ENCODE measurements at regions not wholly inside any gene's neighbourhood (a gene's known extent, or its start where the extent isn't known, plus 50 kb on each side); places are given as distances from the start of the nearest gene placed in this dataset.
"Not testable (repeated sequence)": the region's sequence is repeated elsewhere in the genome, so short reads cannot be mapped to it uniquely, and the experiment has no call there.

GRCh38 chr9:27817747-27818146, 244.5 kb upstream of the C9orf72 start:
- no peak for DNase-seq (ENCODE audit: low spot score)

DNA sequence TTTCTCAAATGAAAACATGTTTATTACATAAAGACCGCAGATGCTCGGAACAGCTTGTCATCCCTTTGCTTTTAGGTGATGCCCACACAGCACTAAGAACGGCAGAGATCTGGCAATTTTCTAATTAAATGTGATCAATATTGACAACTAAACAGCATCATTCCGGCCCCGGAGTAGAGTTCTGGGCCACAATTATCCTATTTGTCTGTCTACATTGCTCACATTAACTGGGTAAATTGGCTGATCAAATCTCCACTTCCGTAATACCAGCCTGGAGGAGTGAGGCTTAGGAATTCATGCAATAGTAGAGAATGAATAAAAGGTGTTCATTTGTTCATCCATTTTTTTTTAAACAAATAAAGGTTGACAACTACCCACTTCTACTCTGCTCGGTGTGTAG, 245.1 kb upstream of the C9orf72 start:
- DNase-seq (ENCODE audit: low spot score): no peak

- DNase-seq (ENCODE audit: low spot score): no peak
Measured at GRCh38 chr9:27828908-27829307, 255.6 kb upstream of the C9orf72 start.

- DNase-seq (ENCODE audit: low spot score): peak; percentile 4
Measured at GRCh38 chr9:27829621-27830020, 256.3 kb upstream of the C9orf72 start.

DNA sequence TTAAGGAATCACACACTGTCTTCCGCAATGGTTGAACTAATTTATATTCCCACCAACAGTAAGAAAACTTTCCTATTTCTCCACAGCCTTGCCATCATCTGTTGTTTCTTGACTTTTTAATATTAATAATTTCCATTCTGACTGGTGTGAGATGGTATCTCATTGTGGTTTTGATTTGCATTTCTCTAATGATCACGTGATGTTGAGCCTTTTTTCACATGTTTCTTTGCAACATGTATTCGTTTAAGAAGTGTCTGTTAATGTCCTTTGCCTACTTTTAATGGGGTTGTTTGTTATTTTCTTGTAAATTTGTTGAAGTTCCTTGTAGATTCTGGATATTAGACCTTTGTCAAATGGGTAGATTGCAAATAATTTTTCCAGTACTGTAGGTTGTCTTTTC, 258.8 kb upstream of the C9orf72 start:
- not testable (repeated sequence) for DNase-seq (ENCODE audit: low spot score)

DNA sequence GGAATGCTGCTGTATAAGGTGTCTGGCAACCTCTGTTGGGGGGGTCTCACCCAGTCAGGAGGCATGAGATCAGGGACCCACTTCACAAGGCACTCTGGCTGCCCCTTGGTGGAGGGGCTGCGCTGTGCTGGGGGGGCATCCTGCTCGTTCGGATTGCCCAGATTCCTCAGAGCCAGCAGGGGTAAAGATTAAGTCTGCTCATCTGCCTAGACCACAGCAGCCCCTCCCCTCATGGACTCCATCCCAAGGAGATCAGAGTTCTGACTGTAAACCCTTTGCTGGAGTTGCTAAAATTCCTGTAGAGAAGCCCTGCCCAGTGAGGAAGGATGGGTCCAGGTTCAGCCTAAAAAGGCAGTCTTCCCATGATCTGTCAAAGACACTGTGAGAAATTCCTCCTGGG, 262.0 kb upstream of the C9orf72 start:
- no peak for DNase-seq (ENCODE audit: low spot score)

- no peak for DNase-seq (ENCODE audit: low spot score)
Measured at GRCh38 chr9:27835746-27836145, 262.5 kb upstream of the C9orf72 start.

- DNase-seq (ENCODE audit: low spot score): no peak
Measured at GRCh38 chr9:27836661-27837401, 263.6 kb upstream of the C9orf72 start.

- no peak for DNase-seq (ENCODE audit: low spot score)
Measured at GRCh38 chr9:27838876-27839275, 265.6 kb upstream of the C9orf72 start.

- not testable (repeated sequence) for DNase-seq (ENCODE audit: low spot score)
Measured at GRCh38 chr9:27839767-27840166, 266.5 kb upstream of the C9orf72 start.

GRCh38 chr9:27844797-27845196, 271.5 kb upstream of the C9orf72 start:
- DNase-seq (ENCODE audit: low spot score): no peak

DNA sequence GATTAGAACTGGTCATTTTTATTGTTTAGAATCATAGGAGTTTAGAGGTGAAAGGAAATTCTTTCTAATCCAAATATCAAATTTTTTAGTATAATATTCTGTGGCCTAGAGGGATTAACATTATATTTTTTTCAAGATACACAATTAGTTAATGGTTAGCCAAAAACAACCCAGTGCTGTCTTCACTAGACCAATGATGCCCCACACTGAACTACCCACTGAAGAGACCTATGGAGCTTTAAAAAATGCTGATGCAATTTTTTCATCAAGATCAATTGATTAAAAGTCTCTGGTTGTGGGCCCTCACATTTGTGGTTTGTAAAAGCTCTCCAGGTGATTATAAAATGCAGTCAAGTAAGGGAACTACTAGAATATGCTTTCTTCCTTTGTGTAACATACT, 274.1 kb upstream of the C9orf72 start:
- DNase-seq (ENCODE audit: low spot score): no peak

GRCh38 chr9:27847818-27848217, 274.5 kb upstream of the C9orf72 start:
- DNase-seq (ENCODE audit: low spot score): no peak

DNA sequence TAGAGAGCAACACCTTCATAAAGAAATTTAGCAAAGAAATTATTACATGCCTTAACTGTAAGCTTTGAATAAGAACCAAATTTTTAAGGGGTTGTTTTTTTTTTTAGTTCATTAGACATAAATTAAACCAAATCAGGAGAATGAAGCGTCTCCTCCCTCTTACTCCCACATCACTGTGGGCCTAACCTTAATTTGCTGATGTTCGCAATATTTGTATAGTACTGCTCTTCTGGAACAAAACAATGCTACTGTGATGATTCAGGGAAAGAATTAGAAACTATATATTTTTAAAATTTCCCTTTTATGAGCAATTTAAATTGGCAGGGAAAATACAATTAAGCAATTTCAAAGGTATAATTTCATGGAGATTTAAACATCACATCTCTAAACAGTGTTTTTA, 275.0 kb upstream of the C9orf72 start:
- DNase-seq (ENCODE audit: low spot score): no peak

GRCh38 chr9:27851858-27852257, 278.6 kb upstream of the C9orf72 start:
- no peak for DNase-seq (ENCODE audit: low spot score)

- no peak for DNase-seq (ENCODE audit: low spot score)
Measured at GRCh38 chr9:27853529-27853928, 280.2 kb upstream of the C9orf72 start.

DNA sequence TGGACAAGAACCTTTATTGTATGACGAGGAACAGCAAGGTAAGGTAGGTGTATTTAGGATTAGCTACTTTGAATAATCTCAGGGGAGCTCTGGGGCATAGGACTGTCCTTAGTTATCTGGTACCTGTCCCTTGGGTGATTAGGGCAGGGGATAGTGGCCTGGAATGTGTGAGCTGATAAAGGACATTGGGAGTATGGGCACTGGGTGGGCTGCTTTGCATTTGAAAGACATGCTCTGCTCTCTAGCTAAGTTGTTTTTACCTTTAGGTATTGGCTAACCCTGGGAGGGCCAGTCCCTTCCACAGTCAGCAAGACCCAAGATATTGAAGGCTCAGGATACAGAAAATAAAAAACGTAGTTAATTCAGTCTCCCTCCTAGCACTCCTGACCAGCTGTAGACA, 282.8 kb upstream of the C9orf72 start:
- DNase-seq (ENCODE audit: low spot score): no peak

- DNase-seq (ENCODE audit: low spot score): no peak
Measured at GRCh38 chr9:27856748-27857147, 283.5 kb upstream of the C9orf72 start.

DNA sequence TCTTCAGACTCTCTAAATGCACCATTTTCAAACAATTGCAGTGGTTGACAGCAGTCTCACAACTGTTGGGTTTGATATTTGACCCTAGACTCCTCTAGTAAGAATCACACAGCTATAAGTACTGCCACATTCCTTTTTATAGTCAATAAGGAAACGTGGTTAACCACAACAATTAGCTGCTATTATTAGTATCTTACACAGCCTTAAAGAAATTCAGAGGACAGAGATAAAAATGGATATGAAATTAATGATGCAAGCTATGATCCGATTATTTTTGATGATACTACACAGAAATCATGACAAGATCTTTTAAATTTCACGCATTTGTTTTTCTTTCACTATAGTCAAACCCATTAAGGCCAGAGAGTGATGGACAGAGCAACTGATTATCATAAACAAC, 288.6 kb upstream of the C9orf72 start:
- DNase-seq (ENCODE audit: low spot score): peak; percentile 67

GRCh38 chr9:27864644-27865438, 291.6 kb upstream of the C9orf72 start:
- peak; percentile 98 for DNase-seq (ENCODE audit: low spot score)

DNA sequence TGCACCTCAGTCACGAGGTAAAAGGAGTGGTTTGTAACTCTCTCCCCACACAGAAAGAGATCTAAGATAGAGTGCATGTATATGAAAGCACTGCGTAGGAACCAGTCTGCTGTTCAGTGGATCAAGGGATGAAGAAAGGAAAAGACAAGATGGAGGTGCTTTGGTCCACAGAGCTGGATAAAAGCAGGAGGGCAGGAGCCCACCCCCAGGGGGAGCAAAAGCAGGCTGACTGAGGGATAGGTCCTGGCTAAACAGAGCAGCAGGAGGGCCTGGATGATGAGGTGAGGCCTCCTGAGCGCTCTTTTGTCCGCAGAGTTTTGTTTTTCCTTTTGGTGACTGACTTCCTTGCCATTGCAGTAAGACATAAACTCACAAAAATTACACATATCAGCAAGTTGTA, 293.5 kb upstream of the C9orf72 start:
- DNase-seq (ENCODE audit: low spot score): no peak

DNA sequence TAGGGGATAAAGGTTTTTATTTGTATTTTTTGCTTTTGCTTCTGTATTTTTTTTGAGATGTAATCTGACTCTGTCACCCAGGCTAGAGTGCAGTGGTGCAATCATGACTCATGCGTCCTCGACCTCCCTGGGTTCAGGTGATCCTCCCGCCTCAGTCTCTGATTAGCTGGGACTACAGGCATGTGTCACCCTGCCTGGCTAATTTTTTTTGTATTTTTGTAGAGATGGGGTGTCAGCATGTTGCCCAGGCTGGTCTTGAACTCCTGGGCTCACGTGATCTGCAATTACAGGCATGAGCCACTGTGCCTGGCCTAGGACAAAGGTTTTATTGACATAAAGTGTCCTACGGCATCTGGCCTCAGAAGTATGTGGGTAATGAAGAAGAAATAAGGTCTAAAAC, 297.1 kb upstream of the C9orf72 start:
- DNase-seq (ENCODE audit: low spot score): peak; percentile 83

GRCh38 chr9:27880156-27880555, 306.9 kb upstream of the C9orf72 start:
- no peak for DNase-seq (ENCODE audit: low spot score)

- DNase-seq (ENCODE audit: low spot score): no peak
Measured at GRCh38 chr9:27880635-27881034, 307.4 kb upstream of the C9orf72 start.
